ENCODE measurements at regions not wholly inside any gene's neighbourhood (a gene's known extent, or its start where the extent isn't known, plus 50 kb on each side); places are given as distances from the start of the nearest gene placed in this dataset.
A peak's percentile ranks its signal among the peaks of the same experiment; 100 is the strongest.

DNA sequence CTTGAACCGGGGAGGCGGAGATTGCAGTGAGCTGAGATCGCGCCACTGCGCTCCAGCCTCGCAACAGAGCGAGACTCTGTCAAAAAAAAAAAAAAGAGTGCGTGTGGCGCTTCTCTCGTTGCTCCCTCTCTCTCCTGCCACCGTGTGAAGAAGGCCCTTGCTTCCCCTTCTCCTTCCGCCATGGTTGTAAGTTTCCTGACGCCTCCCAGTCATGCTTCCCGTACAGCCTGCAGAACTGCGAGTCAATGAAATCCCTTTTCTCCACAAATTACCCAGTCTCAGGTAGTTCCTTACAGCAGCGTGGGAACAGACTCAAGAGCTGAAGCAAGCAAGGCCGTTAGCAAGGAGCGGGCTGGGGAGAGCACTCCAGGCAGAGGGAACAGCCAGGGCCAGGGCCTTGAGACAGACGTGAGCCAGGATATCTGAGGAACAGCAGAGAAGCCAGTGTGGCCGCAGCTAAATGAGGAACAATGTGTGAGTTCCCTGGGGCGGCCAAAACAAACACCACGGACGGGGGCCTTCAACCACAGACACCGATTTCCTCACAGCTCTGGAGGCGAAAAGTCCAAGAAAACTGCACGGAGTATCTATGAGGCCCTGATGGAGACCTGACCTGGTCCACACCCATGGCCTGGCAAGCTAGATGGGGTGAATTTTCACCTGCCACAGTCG lies 54.2 kb upstream of the ETS2 start:
- Histone ChIP-seq H3K27me3 (ENCODE audit: control insufficient read depth in 2 of 2, insufficient read depth in 2 of 2, low read length in 2 of 2) (peaks cover 0 to 5% of the 10 kb centered on the region in 2 experiments), H3K79me2 (ENCODE audit: control insufficient read depth, insufficient read depth, low read length) (no peaks in the 10 kb centered on the region), H3K4me3 (replicated peaks in 1 of 3; ENCODE audit: insufficient read depth in 1 of 3, low read depth in 1 of 3, low read length in 3 of 3) (no peak overlapping the region), H4K20me1 (replicated peaks; ENCODE audit: control insufficient read depth, extremely low read depth, insufficient read depth, low read length) (no peaks in the 10 kb centered on the region), H3K9me3 (replicated peaks; ENCODE audit: control insufficient read depth, insufficient read depth, low read length) (no peaks in the 10 kb centered on the region), H3K36me3 (ENCODE audit: control insufficient read depth in 2 of 2, extremely low read depth in 1 of 2, insufficient read depth in 2 of 2, low read length in 2 of 2) (no peaks in the 10 kb centered on the region), H2AFZ (ENCODE audit: low read depth, low read length) (no peak overlapping the region), H3K9ac (replicated peaks; ENCODE audit: extremely low read depth, insufficient read depth, low read length) (no peak overlapping the region), H3K4me1 (ENCODE audit: control insufficient read depth, extremely low read depth, insufficient read depth, low read length) (peaks cover 9% of the 10 kb centered on the region), H3K9me1 (replicated peaks; ENCODE audit: control insufficient read depth, extremely low read depth, insufficient read depth, low read length) (no peaks in the 10 kb centered on the region), H3K27ac (ENCODE audit: insufficient read depth, low read depth, low read length) (no peak overlapping the region), H3K4me2 (ENCODE audit: insufficient read depth, low read length) (no peak overlapping the region)
- FAIRE-seq: no peak
- TF ChIP-seq EZH2 (IDR thresholded peaks at IDR 0.05; ENCODE audit: borderline replicate concordance, low read depth, low read length, severe bottlenecking): no peak
- dilution Hi-C loops (cut with MboI; ENCODE audit: extremely low pct_ligation_motif_present, low sequenced_read_pairs) (no loop called here), intact Hi-C loops (cut with micrococcal nuclease) (no loop called here)
- ChIA-PET POLR2A (no interaction called here), CTCF (interaction anchor here (1.0 to 1.7 kb wide), 3 partner anchors 10 to 56 kb away, joined by 3 to 7 read pairs (median 4); no protein-coding TSS in a partner anchor)
- BruUV-seq (replicated peaks): no TSS peak
- DNase-seq (ENCODE audit: low read depth, low spot score): peak; percentile 30

DNA sequence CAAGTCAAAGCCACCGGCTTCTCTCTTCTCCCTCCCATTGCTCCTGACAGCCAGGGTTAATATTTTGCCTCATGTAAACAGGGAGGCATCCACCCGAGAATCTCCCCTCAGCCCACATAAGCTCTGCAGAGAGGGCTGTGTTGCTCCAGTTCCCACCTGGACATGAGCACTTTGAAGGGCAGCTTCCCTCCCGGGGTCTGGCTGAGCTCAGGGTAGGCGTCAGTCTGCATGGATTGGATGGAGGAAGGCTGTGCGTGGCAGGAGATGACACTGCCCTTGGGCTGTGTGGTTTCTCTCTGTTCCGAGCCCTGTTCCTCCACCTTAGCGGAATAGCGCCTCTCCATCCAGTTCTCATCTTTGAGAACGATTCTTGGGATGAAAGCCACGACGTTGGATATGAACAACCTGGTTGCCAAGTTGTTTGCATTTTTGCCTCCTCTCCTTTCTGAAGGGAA lies 53.7 kb upstream of the ETS2 start:
- POLR2A ChIA-PET: no interaction called here
- Histone ChIP-seq H3K9me3 (replicated peaks; ENCODE audit: control insufficient read depth, insufficient read depth, low read length) (no peaks in the 10 kb centered on the region), H3K9me1 (replicated peaks; ENCODE audit: control insufficient read depth, extremely low read depth, insufficient read depth, low read length) (no peaks in the 10 kb centered on the region), H4K20me1 (replicated peaks; ENCODE audit: control insufficient read depth, extremely low read depth, insufficient read depth, low read length) (no peaks in the 10 kb centered on the region), H3K4me2 (ENCODE audit: insufficient read depth, low read length) (no peak overlapping the region), H3K9ac (replicated peaks; ENCODE audit: extremely low read depth, insufficient read depth, low read length) (no peak overlapping the region), H3K4me3 (replicated peaks in 1 of 3; ENCODE audit: insufficient read depth in 1 of 3, low read depth in 1 of 3, low read length in 3 of 3) (no peak overlapping the region), H3K27me3 (ENCODE audit: control insufficient read depth in 2 of 2, insufficient read depth in 2 of 2, low read length in 2 of 2) (peaks cover 0 to 4% of the 10 kb centered on the region in 2 experiments), H2AFZ (ENCODE audit: low read depth, low read length) (no peak overlapping the region), H3K79me2 (ENCODE audit: control insufficient read depth, insufficient read depth, low read length) (no peaks in the 10 kb centered on the region), H3K27ac (ENCODE audit: insufficient read depth, low read depth, low read length) (no peak overlapping the region), H3K4me1 (ENCODE audit: control insufficient read depth, extremely low read depth, insufficient read depth, low read length) (peaks cover 9% of the 10 kb centered on the region), H3K36me3 (ENCODE audit: control insufficient read depth in 2 of 2, extremely low read depth in 1 of 2, insufficient read depth in 2 of 2, low read length in 2 of 2) (no peaks in the 10 kb centered on the region)
- no peak for FAIRE-seq
- no peak for DNase-seq (ENCODE audit: low read depth, low spot score)
- intact Hi-C loops (cut with micrococcal nuclease): no loop called here
- no peak for TF ChIP-seq FOS (IDR thresholded peaks at IDR 0.05; ENCODE audit: borderline replicate concordance, insufficient read depth, low read length)
- TF ChIP-seq EZH2 (IDR thresholded peaks at IDR 0.05; ENCODE audit: borderline replicate concordance, low read depth, low read length, severe bottlenecking): no peak
- TF ChIP-seq GATA2 (IDR thresholded peaks at IDR 0.05; ENCODE audit: insufficient read depth, insufficient read length, low read depth, low read length): no peak
- no peak for TF ChIP-seq JUN (IDR thresholded peaks at IDR 0.05; ENCODE audit: borderline replicate concordance, insufficient read depth, insufficient read length, low read depth)
- TF ChIP-seq POLR2AphosphoS5 (IDR thresholded peaks at IDR 0.05; ENCODE audit: insufficient read depth, low read depth, low read length): no peak
- TF ChIP-seq POLR2A (IDR thresholded peaks at IDR 0.05; ENCODE audit: low read depth, low read length): no peak
- TF ChIP-seq MYC (IDR thresholded peaks at IDR 0.05; ENCODE audit: low read depth, low read length): no peak
- TF ChIP-seq, protein P1, sequence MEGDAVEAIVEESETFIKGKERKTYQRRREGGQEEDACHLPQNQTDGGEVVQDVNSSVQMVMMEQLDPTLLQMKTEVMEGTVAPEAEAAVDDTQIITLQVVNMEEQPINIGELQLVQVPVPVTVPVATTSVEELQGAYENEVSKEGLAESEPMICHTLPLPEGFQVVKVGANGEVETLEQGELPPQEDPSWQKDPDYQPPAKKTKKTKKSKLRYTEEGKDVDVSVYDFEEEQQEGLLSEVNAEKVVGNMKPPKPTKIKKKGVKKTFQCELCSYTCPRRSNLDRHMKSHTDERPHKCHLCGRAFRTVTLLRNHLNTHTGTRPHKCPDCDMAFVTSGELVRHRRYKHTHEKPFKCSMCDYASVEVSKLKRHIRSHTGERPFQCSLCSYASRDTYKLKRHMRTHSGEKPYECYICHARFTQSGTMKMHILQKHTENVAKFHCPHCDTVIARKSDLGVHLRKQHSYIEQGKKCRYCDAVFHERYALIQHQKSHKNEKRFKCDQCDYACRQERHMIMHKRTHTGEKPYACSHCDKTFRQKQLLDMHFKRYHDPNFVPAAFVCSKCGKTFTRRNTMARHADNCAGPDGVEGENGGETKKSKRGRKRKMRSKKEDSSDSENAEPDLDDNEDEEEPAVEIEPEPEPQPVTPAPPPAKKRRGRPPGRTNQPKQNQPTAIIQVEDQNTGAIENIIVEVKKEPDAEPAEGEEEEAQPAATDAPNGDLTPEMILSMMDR (IDR thresholded peaks at IDR 0.05; ENCODE audit: extremely low read depth in 1 of 2, insufficient read depth in 1 of 2, low read depth in 1 of 2, low read length in 2 of 2): no peak
- TF ChIP-seq, protein P2, sequence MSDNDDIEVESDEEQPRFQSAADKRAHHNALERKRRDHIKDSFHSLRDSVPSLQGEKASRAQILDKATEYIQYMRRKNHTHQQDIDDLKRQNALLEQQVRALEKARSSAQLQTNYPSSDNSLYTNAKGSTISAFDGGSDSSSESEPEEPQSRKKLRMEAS (IDR thresholded peaks at IDR 0.05; ENCODE audit: insufficient read depth, insufficient read length): no peak
- dilution Hi-C loops (cut with MboI; ENCODE audit: extremely low pct_ligation_motif_present, low sequenced_read_pairs): no loop called here
- no TSS peak for BruUV-seq (replicated peaks)
- CTCF ChIA-PET: no interaction called here

Data from endothelial cell of umbilical vein (primary cell).